ENCODE measurements at regions not wholly inside any gene's neighbourhood (a gene's known extent, or its start where the extent isn't known, plus 50 kb on each side); places are given as distances from the start of the nearest gene placed in this dataset.

DNA sequence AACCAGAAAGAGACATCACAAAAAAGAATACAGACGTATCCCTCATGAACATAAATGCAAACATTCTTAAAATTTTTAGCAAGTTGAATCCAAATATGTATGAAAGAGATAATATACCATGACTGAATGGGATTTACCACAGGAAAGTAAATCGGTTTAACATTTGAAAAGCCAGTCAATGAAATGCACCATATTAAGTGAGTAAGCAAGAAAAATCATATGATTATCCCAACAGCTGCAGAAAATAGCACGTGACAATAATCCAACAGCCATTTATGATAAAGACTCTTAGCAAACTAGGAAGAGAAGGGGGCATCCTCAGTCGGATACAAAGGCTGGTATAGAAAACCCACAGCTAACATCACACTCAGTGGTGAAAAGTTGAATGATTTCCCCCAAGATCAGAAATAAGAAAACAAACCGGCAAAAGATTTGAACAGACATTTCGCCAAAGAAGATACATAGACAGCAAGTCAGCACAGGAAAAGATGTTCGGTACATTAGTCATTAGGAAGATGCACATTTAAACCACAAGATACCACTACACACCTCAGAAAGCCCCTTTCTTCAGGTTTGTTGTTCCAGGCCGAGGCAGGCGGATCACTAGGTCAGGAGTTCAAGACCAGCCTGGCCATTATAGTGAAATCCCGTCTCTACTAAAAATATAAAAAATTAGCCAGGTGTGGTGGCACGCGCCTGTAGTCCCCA is 144.3 kb downstream of the INHBB start:
- TF ChIP-seq CTCF (conservative IDR thresholded peaks at IDR 0.05 in 1 of 2, IDR thresholded peaks at IDR 0.05 in 1 of 2; ENCODE audit: extremely low read depth in 1 of 2, insufficient read depth in 1 of 2, low read depth in 1 of 2, low read length in 2 of 2) (no peak), EZH2 (IDR thresholded peaks at IDR 0.05; ENCODE audit: borderline replicate concordance, low read length) (no peak)
